Loucy (cell line): ENCODE measurements at regions not wholly inside any gene's neighbourhood (a gene's known extent, or its start where the extent isn't known, plus 50 kb on each side); places are given as distances from the start of the nearest gene placed in this dataset.

Experiments used
- H2AFZ ChIP-seq: fragments of 200-600 bp; sonication (generic); 2 replicates; pipeline ENCODE4 v1.6.0; 2016; ENCODE audit warnings: antibody characterized with exemption, mild to moderate bottlenecking, low read length, moderate library complexity
- H3F3A ChIP-seq: fragments of 200-600 bp; 2 replicates; pipeline ENCODE4 v1.6.0; 2016; ENCODE audit warnings: antibody characterized with exemption, low read depth, mild to moderate bottlenecking
- H3K27me3 ChIP-seq: fragments of 200-600 bp; sonication (generic); 2 replicates; pipeline ENCODE4 v1.6.1; 2014; ENCODE audit warnings: low read length, mild to moderate bottlenecking; ENCODE audit not compliant: insufficient read depth, poor library complexity, severe bottlenecking
- H3K36me3 ChIP-seq: fragments of 200-600 bp; sonication (generic); 2 replicates; pipeline ENCODE4 v1.6.1; 2016; ENCODE audit warnings: low read length; ENCODE audit not compliant: insufficient read depth
- H3K4me1 ChIP-seq: fragments of 200-600 bp; sonication (generic); 2 replicates; pipeline ENCODE4 v1.5.1; 2014; ENCODE audit warnings: low read length, mild to moderate bottlenecking; ENCODE audit not compliant: insufficient read depth, poor library complexity, severe bottlenecking
- H3K4me2 ChIP-seq: fragments of 200-600 bp; sonication (generic); 2 replicates; pipeline ENCODE4 v1.6.0; 2014; ENCODE audit warnings: antibody characterized with exemption, low read length, low read depth, mild to moderate bottlenecking; ENCODE audit not compliant: poor library complexity, severe bottlenecking
- H3K4me3 ChIP-seq: fragments of 200-600 bp; sonication (generic); 2 replicates; pipeline ENCODE4 v1.5.1; 2014; ENCODE audit warnings: low read length, mild to moderate bottlenecking, mixed read lengths; ENCODE audit not compliant: poor library complexity, severe bottlenecking
- H3K79me2 ChIP-seq: fragments of 200-600 bp; sonication (generic); 2 replicates; pipeline ENCODE4 v1.6.1; 2014; ENCODE audit warnings: low read length; ENCODE audit not compliant: insufficient read depth
- H3K9ac ChIP-seq: fragments of 200-600 bp; sonication (generic); 2 replicates; pipeline ENCODE4 v1.6.0; 2014; ENCODE audit warnings: mild to moderate bottlenecking, low read depth, low read length, moderate library complexity; ENCODE audit not compliant: poor library complexity, severe bottlenecking
- H3K9me2 ChIP-seq: fragments of 200-600 bp; sonication (generic); replicated peaks from 2 replicates; pipeline ENCODE4 v1.6.1; 2016; ENCODE audit warnings: low read depth, low read length, mixed read lengths
- H3K9me3 ChIP-seq: fragments of 200-600 bp; sonication (generic); 2 replicates; pipeline ENCODE4 v1.6.1; 2014; ENCODE audit warnings: mild to moderate bottlenecking, antibody characterized with exemption, low read length, low read depth; ENCODE audit not compliant: insufficient read depth
- H4K20me1 ChIP-seq: fragments of 200-600 bp; sonication (generic); 2 replicates; pipeline ENCODE4 v1.6.0; 2014; ENCODE audit warnings: antibody characterized with exemption, low read length, mild to moderate bottlenecking; ENCODE audit not compliant: insufficient read depth, poor library complexity, severe bottlenecking
- CTCF ChIP-seq: fragments of 200-600 bp; sonication (generic); conservative IDR thresholded peaks from 2 replicates; pipeline ENCODE4 v1.5.1; 2014; ENCODE audit warnings: mild to moderate bottlenecking, antibody characterized with exemption, low read length
- EZH2phosphoT487 ChIP-seq: fragments of 200-600 bp; IDR thresholded peaks from 2 replicates; pipeline ENCODE4 v1.6.1; 2018; ENCODE audit warnings: antibody characterized with exemption, mild to moderate bottlenecking, moderate library complexity, borderline replicate concordance

- no peaks in the 10 kb centered on the region for H3F3A ChIP-seq
- TF ChIP-seq CTCF = no peak
- no peak for TF ChIP-seq EZH2phosphoT487
- no peaks in the 10 kb centered on the region for H3K27me3 ChIP-seq
- no peaks in the 10 kb centered on the region for H4K20me1 ChIP-seq
- no peak overlapping the region for H3K4me2 ChIP-seq
- no peak overlapping the region for H3K4me3 ChIP-seq
- H3K36me3 ChIP-seq = no peaks in the 10 kb centered on the region
- peaks cover 7% of the 10 kb centered on the region; the same call in 1 of the 2 replicates for H3K9me3 ChIP-seq
- H3K79me2 ChIP-seq = no peaks in the 10 kb centered on the region
- H2AFZ ChIP-seq = no peak overlapping the region
- H3K4me1 ChIP-seq = no peaks in the 10 kb centered on the region
- no peaks in the 10 kb centered on the region for H3K9me2 ChIP-seq
- H3K9ac ChIP-seq = no peak overlapping the region
Observed at GRCh38 chr10:131500892-131501291, 189.4 kb upstream of the TCERG1L start.

GRCh38 chr10:131503992-131504391 lies 192.5 kb upstream of the TCERG1L start:
- H3K9ac ChIP-seq = no peak overlapping the region
- no peaks in the 10 kb centered on the region for H3K9me2 ChIP-seq
- no peaks in the 10 kb centered on the region for H3K79me2 ChIP-seq
- no peaks in the 10 kb centered on the region for H4K20me1 ChIP-seq
- no peaks in the 10 kb centered on the region for H3K36me3 ChIP-seq
- no peaks in the 10 kb centered on the region for H3K27me3 ChIP-seq
- TF ChIP-seq EZH2phosphoT487 (no peak), CTCF (no peak)
- no peaks in the 10 kb centered on the region for H3F3A ChIP-seq
- H3K4me3 ChIP-seq = no peak overlapping the region
- no peak overlapping the region for H3K4me2 ChIP-seq
- H2AFZ ChIP-seq = no peak overlapping the region
- H3K9me3 ChIP-seq = peaks cover 7% of the 10 kb centered on the region; the same call in 1 of the 2 replicates
- no peaks in the 10 kb centered on the region for H3K4me1 ChIP-seq

- Histone ChIP-seq H3F3A (no peaks in the 10 kb centered on the region), H3K79me2 (no peaks in the 10 kb centered on the region), H3K9ac (no peak overlapping the region)
Observed at GRCh38 chr10:131511391-131511790, 199.9 kb upstream of the TCERG1L start.

More at GRCh38 chr10:131511391-131511790, 199.9 kb upstream of the TCERG1L start:
- Histone ChIP-seq H3K36me3 (no peaks in the 10 kb centered on the region), H3K4me3 (no peak overlapping the region), H3K9me3 (0 out of 2 replicates have a peak, but pooled peaks cover 6% of the 10 kb centered on the region), H3K4me2 (no peak overlapping the region), H3K9me2 (no peaks in the 10 kb centered on the region), H3K27me3 (no peaks in the 10 kb centered on the region), H2AFZ (no peak overlapping the region), H4K20me1 (no peaks in the 10 kb centered on the region), H3K4me1 (no peaks in the 10 kb centered on the region)
- no peak for TF ChIP-seq EZH2phosphoT487
- no peak for TF ChIP-seq CTCF
